Neural cell (in vitro differentiated cells): ENCODE measurements at regions not wholly inside any gene's neighbourhood (a gene's known extent, or its start where the extent isn't known, plus 50 kb on each side); places are given as distances from the start of the nearest gene placed in this dataset.

Experiments used
- H2AFZ ChIP-seq: fragments of 200-600, 300-800 bp; sonication (generic), shearing (Covaris generic); 2 replicates; pipeline ENCODE4 v1.6.0; 2014; ENCODE audit warnings: low read depth, mild to moderate bottlenecking, antibody characterized with exemption, low read length, moderate library complexity
- H3F3A ChIP-seq: fragments of 200-600 bp; shearing (Covaris generic); 2 replicates; pipeline ENCODE4 v1.6.1; 2016; ENCODE audit warnings: mild to moderate bottlenecking, moderate library complexity, mixed read lengths, antibody characterized with exemption, low read length; ENCODE audit not compliant: insufficient read depth, poor library complexity, severe bottlenecking
- H3K27ac ChIP-seq: fragments of 200-600, 300-800 bp; sonication (generic), shearing (Covaris generic); 2 replicates; pipeline ENCODE4 v1.5.1; 2014; ENCODE audit warnings: mild to moderate bottlenecking, low read length, moderate library complexity
- H3K27me3 ChIP-seq: fragments of 300-800, 200-600 bp; sonication (generic), shearing (Covaris generic); 2 replicates; pipeline ENCODE4 v1.6.0; 2014; ENCODE audit warnings: mild to moderate bottlenecking, low read depth, low read length, moderate library complexity; ENCODE audit not compliant: insufficient read depth
- H3K36me3 ChIP-seq: fragments of 300-800, 200-600 bp; sonication (generic), shearing (Covaris generic); 2 replicates; pipeline ENCODE4 v1.5.1; 2014; ENCODE audit warnings: mild to moderate bottlenecking, antibody characterized with exemption, low read length, moderate library complexity; ENCODE audit not compliant: insufficient read depth
- H3K4me2 ChIP-seq: fragments of 300-800, 200-600 bp; sonication (generic), shearing (Covaris generic); 2 replicates; pipeline ENCODE4 v1.6.0; 2014; ENCODE audit warnings: mild to moderate bottlenecking, low read length
- H3K4me3 ChIP-seq: fragments of 300-800, 200-600 bp; sonication (generic), shearing (Covaris generic); 2 replicates; pipeline ENCODE4 v1.5.1; 2014; ENCODE audit warnings: mild to moderate bottlenecking, low read length, moderate library complexity
- H3K79me2 ChIP-seq: fragments of 200-600 bp; shearing (Covaris generic); replicated peaks from 2 replicates; pipeline ENCODE4 v1.6.0; 2014; ENCODE audit warnings: mild to moderate bottlenecking, low read length, moderate library complexity; ENCODE audit not compliant: insufficient read depth
- H3K9ac ChIP-seq: fragments of 300-800, 200-600 bp; sonication (generic), shearing (Covaris generic); 2 replicates; pipeline ENCODE4 v1.6.1; 2016; ENCODE audit warnings: mild to moderate bottlenecking, low read length, mixed read lengths
- H3K9me2 ChIP-seq: fragments of 200-600 bp; shearing (Covaris generic); 2 replicates; pipeline ENCODE4 v1.6.1; 2016; ENCODE audit warnings: mild to moderate bottlenecking, low read length, mixed read lengths; ENCODE audit not compliant: insufficient read depth
- H3K9me3 ChIP-seq: fragments of 200-600, 300-800 bp; sonication (generic), shearing (Covaris generic); 2 replicates; pipeline ENCODE4 v1.6.1; 2016; ENCODE audit warnings: mild to moderate bottlenecking, mixed run types, low read length, moderate library complexity, mixed read lengths
- H4K20me1 ChIP-seq: fragments of 200-600 bp; shearing (Covaris generic); 2 replicates; pipeline ENCODE4 v1.6.1; 2016; ENCODE audit warnings: mild to moderate bottlenecking, mixed run types; ENCODE audit not compliant: insufficient read depth
- EP300 ChIP-seq: fragments of 450-650 bp; conservative IDR thresholded peaks from 2 replicates; pipeline ENCODE4 v1.6.1; 2014; ENCODE audit warnings: antibody characterized with exemption, mild to moderate bottlenecking, moderate library complexity; ENCODE audit not compliant: poor library complexity, severe bottlenecking
- EZH2 ChIP-seq: fragments of 200-600, 300-800 bp; shearing (Covaris generic), sonication (generic); IDR thresholded peaks from 2 replicates; pipeline ENCODE4 v1.6.1; 2014; ENCODE audit warnings: antibody characterized with exemption, low read length, borderline replicate concordance, mild to moderate bottlenecking; ENCODE audit not compliant: insufficient read depth, poor library complexity, severe bottlenecking
- MXI1 ChIP-seq: fragments of 450-650 bp; conservative IDR thresholded peaks from 2 replicates; pipeline ENCODE4 v1.6.1; 2014; ENCODE audit warnings: antibody characterized with exemption, mild to moderate bottlenecking; ENCODE audit not compliant: poor library complexity, severe bottlenecking
- POLR2AphosphoS5 ChIP-seq: IDR thresholded peaks from 2 replicates; pipeline ENCODE4 v1.6.1; 2012
- RAD21 ChIP-seq: fragments of 450-650 bp; conservative IDR thresholded peaks from 2 replicates; pipeline ENCODE4 v1.6.1; 2014; ENCODE audit warnings: antibody characterized with exemption, mild to moderate bottlenecking, moderate library complexity
- SMC3 ChIP-seq: fragments of 450-650 bp; conservative IDR thresholded peaks from 2 replicates; pipeline ENCODE4 v1.6.1; 2014; ENCODE audit warnings: antibody characterized with exemption, mild to moderate bottlenecking, moderate library complexity; ENCODE audit not compliant: poor library complexity
- TAF1 ChIP-seq: IDR thresholded peaks from 2 replicates; pipeline ENCODE4 v1.6.1; 2012; ENCODE audit warnings: low read depth
- TF ChIP-seq, protein P1 (sequence below): fragments of 450-650 bp; IDR thresholded peaks from 2 replicates; pipeline ENCODE4 v1.5.1; 2014; ENCODE audit warnings: antibody characterized with exemption, mild to moderate bottlenecking, moderate library complexity; ENCODE audit not compliant: poor library complexity, severe bottlenecking
- TF ChIP-seq, protein P2 (sequence below): IDR thresholded peaks from 2 replicates; pipeline ENCODE4 v1.6.1; 2012; ENCODE audit warnings: borderline replicate concordance

DNA sequence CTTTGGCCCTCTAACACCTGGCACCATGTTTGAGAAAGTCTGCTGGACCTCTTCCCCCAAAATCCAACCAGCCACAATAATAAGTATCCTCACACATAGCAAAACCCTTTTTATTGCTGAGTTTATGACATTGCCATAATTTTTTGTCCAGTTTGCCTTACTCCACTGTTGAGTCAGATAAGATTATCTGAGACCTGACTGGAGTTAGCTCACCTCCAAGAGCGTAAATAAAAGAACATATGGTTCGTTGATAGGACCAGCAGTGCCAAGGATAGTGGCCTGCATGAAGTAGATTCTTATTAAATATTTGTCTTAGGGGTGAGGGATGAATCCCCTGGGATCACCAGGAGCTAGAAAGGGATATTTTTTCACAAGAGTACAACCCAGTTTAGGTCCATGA is 510.6 kb upstream of the MPDZ start:
- H3K79me2 ChIP-seq: no peaks in the 10 kb centered on the region
- no peak overlapping the region for H3K4me3 ChIP-seq
- no peak overlapping the region for H3K9ac ChIP-seq
- H3K9me3 ChIP-seq: no peaks in the 10 kb centered on the region
- no peaks in the 10 kb centered on the region for H3K9me2 ChIP-seq
- no peak overlapping the region for H3K4me2 ChIP-seq
- TF ChIP-seq POLR2AphosphoS5 (no peak), EP300 (no peak), EZH2 (no peak)
- H2AFZ ChIP-seq: no peak overlapping the region
- no peaks in the 10 kb centered on the region for H3K36me3 ChIP-seq
- no peaks in the 10 kb centered on the region for H3F3A ChIP-seq
- H4K20me1 ChIP-seq: no peaks in the 10 kb centered on the region
- no peaks in the 10 kb centered on the region for H3K27me3 ChIP-seq
- no peak overlapping the region for H3K27ac ChIP-seq

DNA sequence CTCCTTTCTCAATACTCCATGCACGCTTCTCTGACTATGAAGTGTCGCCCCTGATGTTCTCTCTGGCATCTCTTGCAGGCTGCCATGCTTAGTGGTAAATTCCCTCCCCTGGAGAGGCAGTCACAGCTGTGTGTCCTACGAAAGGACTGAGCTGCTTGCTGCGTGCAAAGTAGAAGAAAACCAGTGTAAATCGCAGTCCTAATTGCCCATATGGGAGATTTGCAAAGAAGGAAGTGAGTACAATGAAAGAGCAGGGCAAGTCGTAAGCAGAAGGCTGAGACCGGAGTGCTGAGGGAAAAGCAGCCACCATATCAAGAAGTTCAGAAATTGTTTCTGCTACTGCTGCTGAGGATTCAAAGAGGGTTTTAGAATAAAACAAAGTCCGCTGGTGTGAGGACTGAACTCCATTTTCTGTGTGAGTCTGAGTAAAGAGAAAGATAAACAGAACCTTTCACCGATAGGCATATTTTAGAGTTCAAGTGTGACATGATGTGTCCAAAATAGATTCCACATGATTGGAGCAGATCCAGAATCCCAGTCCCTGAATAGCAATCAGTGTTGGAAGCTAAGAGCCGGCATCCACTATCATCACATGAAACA is 507.8 kb upstream of the MPDZ start:
- Histone ChIP-seq H3K27me3 (no peaks in the 10 kb centered on the region), H3F3A (no peaks in the 10 kb centered on the region), H3K4me2 (no peak overlapping the region), H3K9me2 (no peaks in the 10 kb centered on the region), H3K9ac (no peak overlapping the region), H3K9me3 (no peaks in the 10 kb centered on the region), H3K79me2 (no peaks in the 10 kb centered on the region), H3K4me3 (no peak overlapping the region), H2AFZ (no peak overlapping the region), H3K27ac (no peak overlapping the region), H4K20me1 (no peaks in the 10 kb centered on the region), H3K36me3 (no peaks in the 10 kb centered on the region)
- TF ChIP-seq TAF1 (no peak), EP300 (no peak), EZH2 (no peak)

DNA sequence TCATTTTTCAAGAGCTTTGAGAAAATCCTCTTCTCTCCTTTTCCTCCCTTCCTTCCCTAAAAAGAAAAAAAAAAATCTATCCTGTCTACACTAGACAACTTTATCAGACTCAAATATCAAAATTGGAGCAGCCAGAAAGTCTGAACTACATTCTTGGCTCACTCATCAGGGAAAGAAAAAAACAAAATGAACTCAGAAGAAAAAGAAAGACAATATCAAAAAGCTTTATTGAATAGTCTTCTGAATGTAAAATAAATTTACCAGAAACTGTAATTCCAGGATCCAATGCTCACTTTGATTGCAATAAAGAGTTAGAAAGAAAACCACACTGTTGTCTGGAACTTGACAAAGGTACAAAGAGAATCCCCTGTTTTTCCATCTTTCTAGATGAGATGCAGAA is 507.2 kb upstream of the MPDZ start:
- H3K9me3 ChIP-seq: no peaks in the 10 kb centered on the region
- H3K4me2 ChIP-seq: no peak overlapping the region
- H3K79me2 ChIP-seq: no peaks in the 10 kb centered on the region
- H3K9me2 ChIP-seq: no peaks in the 10 kb centered on the region
- H3K27ac ChIP-seq: no peak overlapping the region
- no peak overlapping the region for H3K4me3 ChIP-seq
- H3K27me3 ChIP-seq: no peaks in the 10 kb centered on the region
- H2AFZ ChIP-seq: no peak overlapping the region
- TF ChIP-seq EZH2 (no peak), TAF1 (no peak), POLR2AphosphoS5 (no peak)
- TF ChIP-seq, protein P1, sequence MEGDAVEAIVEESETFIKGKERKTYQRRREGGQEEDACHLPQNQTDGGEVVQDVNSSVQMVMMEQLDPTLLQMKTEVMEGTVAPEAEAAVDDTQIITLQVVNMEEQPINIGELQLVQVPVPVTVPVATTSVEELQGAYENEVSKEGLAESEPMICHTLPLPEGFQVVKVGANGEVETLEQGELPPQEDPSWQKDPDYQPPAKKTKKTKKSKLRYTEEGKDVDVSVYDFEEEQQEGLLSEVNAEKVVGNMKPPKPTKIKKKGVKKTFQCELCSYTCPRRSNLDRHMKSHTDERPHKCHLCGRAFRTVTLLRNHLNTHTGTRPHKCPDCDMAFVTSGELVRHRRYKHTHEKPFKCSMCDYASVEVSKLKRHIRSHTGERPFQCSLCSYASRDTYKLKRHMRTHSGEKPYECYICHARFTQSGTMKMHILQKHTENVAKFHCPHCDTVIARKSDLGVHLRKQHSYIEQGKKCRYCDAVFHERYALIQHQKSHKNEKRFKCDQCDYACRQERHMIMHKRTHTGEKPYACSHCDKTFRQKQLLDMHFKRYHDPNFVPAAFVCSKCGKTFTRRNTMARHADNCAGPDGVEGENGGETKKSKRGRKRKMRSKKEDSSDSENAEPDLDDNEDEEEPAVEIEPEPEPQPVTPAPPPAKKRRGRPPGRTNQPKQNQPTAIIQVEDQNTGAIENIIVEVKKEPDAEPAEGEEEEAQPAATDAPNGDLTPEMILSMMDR: no peak
- H3K9ac ChIP-seq: no peak overlapping the region
- H3K36me3 ChIP-seq: no peaks in the 10 kb centered on the region
- H3F3A ChIP-seq: no peaks in the 10 kb centered on the region
- H4K20me1 ChIP-seq: no peaks in the 10 kb centered on the region

DNA sequence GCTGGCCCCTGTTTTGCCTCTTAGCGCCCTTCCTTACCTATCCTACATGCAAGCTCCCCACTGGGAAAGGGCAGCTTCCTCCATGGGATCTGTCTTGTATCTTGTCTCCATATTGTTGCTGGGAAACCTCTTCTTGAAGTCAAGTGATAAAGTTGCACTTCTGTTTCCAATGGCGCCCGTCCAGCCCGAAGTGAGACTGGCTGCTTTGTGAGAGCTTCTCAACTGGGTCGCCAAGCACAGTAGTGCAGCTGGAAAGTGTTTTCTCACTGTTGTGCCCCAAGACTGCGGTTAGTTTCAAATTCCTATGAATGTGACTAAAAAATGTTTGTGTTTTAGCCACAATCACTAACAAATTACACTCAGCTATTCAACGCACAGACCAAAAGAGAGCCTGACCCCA is 506.6 kb upstream of the MPDZ start:
- no peaks in the 10 kb centered on the region for H3F3A ChIP-seq
- TF ChIP-seq, protein P1: no peak
- no peak for TF ChIP-seq MXI1
- no peak for TF ChIP-seq SMC3
- no peak for TF ChIP-seq TAF1
- TF ChIP-seq EP300: no peak
- no peak for TF ChIP-seq RAD21
- no peak for TF ChIP-seq EZH2
- TF ChIP-seq, protein P2, sequence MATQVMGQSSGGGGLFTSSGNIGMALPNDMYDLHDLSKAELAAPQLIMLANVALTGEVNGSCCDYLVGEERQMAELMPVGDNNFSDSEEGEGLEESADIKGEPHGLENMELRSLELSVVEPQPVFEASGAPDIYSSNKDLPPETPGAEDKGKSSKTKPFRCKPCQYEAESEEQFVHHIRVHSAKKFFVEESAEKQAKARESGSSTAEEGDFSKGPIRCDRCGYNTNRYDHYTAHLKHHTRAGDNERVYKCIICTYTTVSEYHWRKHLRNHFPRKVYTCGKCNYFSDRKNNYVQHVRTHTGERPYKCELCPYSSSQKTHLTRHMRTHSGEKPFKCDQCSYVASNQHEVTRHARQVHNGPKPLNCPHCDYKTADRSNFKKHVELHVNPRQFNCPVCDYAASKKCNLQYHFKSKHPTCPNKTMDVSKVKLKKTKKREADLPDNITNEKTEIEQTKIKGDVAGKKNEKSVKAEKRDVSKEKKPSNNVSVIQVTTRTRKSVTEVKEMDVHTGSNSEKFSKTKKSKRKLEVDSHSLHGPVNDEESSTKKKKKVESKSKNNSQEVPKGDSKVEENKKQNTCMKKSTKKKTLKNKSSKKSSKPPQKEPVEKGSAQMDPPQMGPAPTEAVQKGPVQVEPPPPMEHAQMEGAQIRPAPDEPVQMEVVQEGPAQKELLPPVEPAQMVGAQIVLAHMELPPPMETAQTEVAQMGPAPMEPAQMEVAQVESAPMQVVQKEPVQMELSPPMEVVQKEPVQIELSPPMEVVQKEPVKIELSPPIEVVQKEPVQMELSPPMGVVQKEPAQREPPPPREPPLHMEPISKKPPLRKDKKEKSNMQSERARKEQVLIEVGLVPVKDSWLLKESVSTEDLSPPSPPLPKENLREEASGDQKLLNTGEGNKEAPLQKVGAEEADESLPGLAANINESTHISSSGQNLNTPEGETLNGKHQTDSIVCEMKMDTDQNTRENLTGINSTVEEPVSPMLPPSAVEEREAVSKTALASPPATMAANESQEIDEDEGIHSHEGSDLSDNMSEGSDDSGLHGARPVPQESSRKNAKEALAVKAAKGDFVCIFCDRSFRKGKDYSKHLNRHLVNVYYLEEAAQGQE: no peak
- no peak for TF ChIP-seq POLR2AphosphoS5
- no peak overlapping the region for H3K27ac ChIP-seq
- H3K9me3 ChIP-seq: no peaks in the 10 kb centered on the region
- H3K79me2 ChIP-seq: no peaks in the 10 kb centered on the region
- H2AFZ ChIP-seq: no peak overlapping the region
- no peak overlapping the region for H3K9ac ChIP-seq
- H3K36me3 ChIP-seq: no peaks in the 10 kb centered on the region
- no peaks in the 10 kb centered on the region for H4K20me1 ChIP-seq
- H3K9me2 ChIP-seq: no peaks in the 10 kb centered on the region
- no peaks in the 10 kb centered on the region for H3K27me3 ChIP-seq
- no peak overlapping the region for H3K4me3 ChIP-seq
- H3K4me2 ChIP-seq: no peak overlapping the region
